HG03175 (cell line): ENCODE measurements at regions not wholly inside any gene's neighbourhood (a gene's known extent, or its start where the extent isn't known, plus 50 kb on each side); places are given as distances from the start of the nearest gene placed in this dataset.
"Not testable (repeated sequence)": the region's sequence is repeated elsewhere in the genome, so short reads cannot be mapped to it uniquely, and the experiment has no call there.

ENCODE experiments used
- ATAC-seq: cut with Tn5 transposase; IDR thresholded peaks from one replicate; pipeline ENCODE4 v1.9.1; 2021; ENCODE audit warnings: mild to moderate bottlenecking, moderate library complexity; ENCODE audit not compliant: unreplicated experiment

DNA sequence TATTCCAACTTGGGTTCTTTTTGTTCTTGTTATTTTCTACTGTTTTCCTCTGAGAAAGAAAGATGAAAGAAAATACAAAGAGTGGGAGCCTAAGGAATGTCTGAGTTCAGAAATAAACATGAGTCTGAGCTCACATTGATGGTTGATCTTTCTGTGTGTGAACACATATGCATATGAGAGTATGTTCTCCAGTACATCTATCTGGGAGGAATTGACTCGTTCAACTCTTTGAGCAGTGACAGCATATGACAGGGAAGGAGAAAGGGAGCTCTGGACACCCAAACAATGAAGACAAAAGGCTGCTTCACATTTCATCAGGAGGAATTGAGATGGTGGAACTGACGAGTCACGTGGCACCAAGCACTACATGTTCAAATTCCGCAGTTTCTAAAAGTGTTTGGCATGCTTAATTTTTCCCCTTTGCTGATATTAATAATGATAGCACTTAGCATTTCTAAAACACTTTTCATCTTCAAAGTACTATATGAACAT is 229.8 kb upstream of the ACVR2A start:
- ATAC-seq = no peak

DNA sequence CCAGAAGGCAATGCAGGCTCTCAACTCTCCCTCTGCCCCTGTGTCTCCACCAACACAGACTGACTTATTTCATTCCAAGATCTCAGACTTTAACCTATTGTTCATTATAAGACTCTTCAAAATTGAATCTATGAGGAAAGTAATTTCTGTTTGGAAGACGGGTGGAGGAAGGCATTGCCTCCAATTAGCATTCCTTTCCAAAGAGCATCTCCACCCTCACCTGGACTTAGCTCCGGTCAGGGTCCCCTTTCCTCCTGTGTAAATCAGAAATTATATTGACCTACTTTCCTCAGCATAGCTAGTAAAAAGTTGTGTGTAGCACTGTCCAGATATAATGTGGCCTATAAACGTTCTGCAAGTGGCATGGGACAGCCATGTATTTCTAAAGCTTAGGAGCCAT is 230.4 kb upstream of the ACVR2A start:
- ATAC-seq = no peak

DNA sequence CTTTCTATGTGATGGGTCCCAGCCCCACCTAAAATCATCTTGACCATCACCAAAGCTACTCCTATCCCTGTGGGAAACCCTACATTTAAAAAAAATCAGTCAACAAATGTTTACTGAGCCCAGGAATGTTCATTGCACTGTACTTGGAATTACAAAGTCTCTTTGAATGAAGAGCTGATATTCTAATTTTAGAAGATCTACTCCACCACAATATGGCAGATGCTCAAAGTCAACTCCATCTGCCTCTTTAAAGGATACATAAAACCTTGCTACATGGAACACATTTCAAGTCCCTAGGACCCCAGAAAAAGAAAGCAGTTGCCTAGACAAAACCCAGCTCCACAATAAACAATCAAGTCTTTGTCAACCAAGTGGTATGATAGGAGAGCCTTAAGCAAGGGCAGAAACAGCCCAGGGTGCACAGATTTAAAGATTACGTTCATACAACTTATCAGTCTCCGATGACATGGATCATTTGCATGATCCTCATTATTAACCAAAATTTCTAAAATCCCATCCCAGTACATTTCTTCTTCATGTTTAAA is 234.3 kb upstream of the ACVR2A start:
- no peak for ATAC-seq

DNA sequence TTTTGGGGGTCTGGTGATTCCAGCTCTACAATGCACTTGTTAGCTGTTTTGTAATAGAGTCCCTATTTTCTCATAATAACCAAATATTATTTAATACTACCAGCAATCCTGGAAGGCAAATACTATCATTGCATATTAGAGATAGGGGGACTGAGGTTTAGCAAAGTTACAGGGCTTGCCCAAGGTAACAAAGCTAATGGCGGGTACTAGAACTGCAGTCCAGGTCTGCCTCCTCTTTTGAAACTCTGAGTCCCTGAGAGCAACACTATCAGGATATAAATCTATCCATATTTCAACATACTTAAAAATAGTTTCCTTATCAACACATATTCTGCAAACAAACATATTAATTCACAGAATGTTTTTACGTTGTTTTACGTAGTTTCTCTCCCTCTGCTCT is 235.5 kb upstream of the ACVR2A start:
- ATAC-seq = no peak

DNA sequence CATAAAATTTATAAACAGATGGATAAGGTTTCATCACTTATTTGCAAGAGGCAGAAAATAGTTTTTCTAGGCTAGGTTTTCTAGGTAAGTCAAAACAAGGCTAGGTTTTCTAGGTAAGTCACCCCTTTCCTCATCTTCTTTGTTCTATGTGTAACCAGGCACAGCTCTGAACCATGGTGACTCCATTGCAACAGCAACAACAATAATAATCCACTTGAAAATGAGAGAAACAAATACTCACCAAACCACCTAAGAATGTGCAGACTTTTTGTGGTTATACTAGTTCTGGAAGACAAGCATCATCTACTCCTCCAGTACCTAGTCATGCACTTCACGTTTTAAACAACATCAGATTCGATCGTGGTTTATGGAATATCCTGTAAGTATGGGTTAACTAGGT is 237.4 kb upstream of the ACVR2A start:
- no peak for ATAC-seq

DNA sequence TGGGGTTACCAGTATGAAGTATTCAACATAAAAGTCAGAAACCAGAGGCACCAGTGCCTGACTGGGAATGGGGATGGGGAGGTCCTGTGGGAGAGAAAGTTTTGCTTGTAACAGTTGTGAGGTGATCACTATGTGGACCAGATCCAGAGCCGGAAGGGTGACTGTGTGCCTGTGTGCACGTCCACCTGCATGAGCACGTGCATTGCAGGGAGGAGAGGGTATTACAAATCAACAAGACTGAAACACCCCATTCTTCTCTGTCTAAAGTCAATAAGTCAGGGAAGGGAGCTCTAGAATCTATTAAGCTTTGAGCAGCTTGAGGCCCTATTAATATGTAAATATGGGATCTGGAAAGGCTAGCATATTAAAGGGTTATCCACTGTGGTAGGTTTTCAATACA is 241.0 kb upstream of the ACVR2A start:
- ATAC-seq = no peak

DNA sequence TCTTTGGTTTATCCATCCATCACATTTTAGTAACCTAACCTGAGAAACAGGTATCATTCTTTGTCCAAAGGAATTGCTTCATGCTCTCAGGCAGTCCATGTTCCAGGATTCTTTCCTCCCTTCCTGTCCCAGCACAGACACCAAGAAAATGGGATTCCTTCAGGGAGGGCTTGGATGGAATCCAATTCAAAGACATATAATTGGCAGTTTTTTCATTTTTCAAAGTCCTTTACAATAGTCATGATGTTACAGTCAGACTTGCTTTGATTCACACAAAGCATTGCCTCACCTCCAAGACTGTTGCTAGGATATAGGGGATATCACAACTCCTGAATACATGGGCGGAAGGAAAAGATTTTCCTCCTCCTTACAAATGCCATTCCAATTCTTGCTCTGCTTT is 241.4 kb upstream of the ACVR2A start:
- no peak for ATAC-seq

DNA sequence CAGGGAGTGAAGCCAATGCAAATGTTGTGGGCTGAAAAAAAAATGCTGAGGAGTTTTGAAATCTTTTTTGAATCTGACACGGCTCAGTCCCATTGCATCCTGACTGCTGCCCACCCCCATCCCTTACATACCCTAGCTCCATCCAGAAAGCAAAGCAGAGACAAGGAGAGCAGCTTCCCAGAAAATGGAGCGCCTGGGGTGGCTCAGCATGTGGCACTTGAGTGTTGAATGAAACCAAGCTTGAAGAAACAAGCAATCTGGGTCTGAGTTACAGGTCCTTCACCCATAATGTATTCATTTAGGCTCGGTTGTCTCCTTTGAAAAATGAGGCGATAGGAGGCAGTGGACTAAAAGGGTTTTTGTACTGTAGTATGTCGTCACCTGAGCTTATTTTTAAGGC is 244.2 kb upstream of the ACVR2A start:
- ATAC-seq = no peak

DNA sequence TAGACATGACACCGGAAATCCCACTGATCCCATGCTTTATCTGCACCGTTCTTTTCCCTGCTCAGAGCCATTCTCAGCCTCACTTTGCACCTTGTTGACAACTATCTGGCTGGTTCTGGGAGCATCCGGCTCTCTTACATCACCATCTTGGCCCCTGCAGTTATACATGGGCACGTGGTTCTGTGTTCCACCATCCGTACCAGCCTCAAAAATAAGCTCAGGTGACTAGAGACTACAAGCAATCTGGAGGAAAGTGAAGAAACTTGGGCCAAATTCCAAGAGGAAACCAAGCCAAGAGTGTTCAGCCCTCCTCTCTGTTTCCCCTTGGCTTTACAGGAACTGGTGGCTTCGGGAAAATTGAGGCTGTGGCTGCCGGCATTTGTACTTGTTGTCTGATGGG is 244.6 kb upstream of the ACVR2A start:
- ATAC-seq = no peak

DNA sequence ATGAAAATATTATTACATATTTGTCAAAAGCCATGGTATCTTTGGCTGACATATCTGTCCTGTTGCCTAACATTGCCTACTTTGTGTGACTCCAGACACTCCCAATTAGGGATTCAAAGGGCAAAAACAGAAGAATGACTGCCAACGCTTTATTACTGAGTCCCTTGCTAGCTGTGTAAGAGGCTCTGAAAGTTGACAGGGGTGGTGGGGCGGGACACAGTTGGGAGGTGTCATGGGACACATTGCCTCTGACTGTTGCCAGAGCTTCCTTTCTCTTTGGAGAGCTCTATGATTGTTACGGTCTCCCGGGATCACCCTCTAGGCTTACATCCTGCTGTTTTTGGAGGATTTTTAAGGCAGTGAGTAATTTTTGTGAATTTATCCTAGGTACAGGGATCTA is 249.6 kb upstream of the ACVR2A start:
- no peak for ATAC-seq

DNA sequence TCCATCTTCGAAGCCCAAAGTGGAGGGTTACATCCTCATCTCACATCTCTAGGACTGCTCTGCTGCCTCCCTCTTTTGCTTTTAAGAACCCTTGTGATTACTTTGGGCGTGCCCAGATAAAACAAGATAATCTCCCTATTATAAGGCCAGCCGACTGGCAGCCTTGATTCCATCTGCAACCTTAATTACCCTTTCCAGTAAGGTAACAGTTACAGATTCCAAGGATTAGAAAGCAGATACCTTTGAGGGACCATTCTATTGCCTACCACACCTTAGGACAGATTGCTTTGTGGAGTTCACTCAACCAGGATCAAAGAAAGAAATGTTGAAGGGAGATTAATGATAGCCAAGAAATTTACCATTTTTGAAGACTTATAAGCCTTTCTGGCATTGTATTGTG is 250.8 kb upstream of the ACVR2A start:
- ATAC-seq = no peak

DNA sequence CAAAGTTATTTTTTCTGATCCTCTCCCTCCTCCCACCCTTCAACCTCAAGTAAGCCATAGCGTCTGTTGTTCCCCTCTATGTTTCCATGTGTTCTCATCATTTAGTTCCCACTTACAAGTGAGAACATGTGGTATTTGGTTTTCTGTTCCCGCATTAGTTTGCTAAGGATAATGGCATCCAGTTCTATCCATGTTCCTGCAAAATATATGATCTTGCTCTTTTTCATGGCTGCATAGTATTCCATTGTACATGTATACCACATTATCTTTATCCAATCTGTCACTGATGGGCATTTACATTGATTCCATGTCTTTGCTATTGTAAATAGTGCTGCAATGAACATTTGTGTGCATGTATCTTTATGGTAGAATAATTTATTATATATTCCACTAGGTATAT is 252.0 kb upstream of the ACVR2A start:
- not testable (repeated sequence) for ATAC-seq

DNA sequence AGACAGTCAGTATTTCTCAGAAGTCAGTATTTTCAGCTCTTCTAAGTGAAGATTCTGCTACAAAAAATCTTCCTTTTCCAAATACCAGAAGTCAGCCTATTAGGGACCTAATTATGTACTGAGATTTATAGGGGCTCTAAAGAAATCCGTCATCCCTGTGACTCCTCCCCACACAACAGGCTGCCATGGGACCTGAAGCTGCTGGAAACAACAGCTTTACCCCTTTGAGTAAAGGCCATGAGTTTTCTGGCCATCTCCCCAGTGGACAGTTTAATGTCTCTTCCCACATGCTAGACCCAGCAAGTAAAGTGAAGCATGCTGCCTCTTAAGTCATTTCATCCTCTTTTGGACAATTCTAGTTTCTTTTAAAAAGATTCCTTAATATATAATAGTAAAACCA is 255.7 kb upstream of the ACVR2A start:
- no peak for ATAC-seq

DNA sequence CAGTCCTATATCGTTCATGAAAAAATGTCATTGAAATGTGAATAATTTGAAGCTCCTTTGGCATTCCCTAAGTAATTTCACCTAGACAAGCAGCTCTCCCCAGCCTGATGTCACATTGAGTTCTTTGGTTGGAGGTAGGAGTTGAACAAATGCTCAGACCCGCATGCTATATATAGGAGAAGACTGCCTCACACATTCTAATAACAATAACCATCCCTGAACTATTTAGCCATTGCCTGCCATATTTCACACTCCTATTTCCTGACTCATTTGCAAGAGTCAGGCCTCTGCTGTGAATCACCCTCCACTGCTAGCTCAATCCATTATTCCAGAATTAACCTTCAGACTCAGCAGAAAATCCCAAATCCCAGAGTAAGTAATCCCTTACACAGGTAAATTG is 256.6 kb upstream of the ACVR2A start:
- ATAC-seq = no peak

DNA sequence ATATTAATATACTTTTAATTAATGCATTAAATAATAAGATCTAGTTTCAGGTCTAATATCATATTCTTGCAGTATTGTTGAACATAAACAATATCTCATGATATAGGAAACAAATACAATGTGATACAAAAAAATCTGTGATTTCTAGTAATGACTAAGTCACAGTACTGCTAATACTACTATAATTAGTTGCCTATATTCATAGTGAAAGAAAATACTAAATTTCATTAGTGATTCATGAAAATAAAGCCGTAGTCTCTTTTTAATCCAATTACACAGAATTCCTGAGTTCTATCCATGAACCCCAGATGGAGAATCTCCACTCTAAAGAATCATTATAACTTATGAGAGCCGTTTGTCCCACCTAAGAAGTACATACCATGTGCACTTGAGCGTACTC is 266.3 kb upstream of the ACVR2A start:
- ATAC-seq = no peak

DNA sequence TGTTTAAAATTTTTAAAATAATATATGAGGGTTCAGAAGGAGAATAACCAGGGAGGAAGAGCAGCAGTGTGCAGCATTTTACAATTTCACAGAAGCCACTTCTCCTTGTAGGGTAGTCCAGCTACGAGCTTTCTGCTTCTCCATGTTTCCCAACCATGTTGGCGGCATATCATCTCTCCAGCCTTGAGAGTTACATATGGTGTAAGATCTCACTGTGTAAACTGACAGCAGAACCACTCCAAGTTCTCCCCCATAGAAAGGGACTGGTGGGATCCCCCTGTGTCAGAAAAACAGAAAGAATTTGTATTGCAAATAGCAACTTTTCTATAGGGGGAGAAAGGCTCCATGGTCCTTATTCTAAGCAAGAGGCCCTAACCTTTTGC is 266.8 kb upstream of the ACVR2A start:
- no peak for ATAC-seq

DNA sequence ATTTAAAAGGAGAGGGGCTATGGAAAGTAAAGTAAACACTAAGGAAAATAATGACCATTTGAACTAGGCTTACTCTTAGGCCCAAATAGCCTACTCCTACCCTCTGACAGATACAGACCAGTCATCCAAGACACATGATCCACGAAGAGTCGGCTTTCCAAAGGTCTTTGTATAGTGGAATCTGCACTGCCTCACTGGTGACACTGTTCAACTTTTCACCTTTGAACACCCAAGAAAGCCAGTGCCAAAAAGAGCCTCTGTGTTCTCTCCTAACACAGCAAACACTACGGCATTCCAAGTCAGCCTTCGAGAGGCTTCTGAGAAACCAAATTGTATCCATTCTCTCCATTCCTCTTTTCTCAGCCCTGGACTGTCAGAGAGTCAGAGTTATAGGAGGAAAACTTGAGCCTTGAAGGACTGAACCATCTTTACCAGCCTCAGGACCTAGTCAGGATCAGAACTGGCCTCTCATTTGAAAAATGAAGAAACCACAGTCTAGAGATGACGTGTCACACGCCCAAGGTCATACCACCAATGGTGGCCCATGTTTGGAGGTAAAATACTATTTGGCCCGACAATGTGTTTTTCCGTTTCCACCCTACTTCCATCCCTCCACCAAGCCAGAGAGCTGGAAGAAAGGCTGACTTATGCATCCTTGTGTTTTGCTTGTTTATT is 267.4 kb upstream of the ACVR2A start:
- ATAC-seq = no peak

DNA sequence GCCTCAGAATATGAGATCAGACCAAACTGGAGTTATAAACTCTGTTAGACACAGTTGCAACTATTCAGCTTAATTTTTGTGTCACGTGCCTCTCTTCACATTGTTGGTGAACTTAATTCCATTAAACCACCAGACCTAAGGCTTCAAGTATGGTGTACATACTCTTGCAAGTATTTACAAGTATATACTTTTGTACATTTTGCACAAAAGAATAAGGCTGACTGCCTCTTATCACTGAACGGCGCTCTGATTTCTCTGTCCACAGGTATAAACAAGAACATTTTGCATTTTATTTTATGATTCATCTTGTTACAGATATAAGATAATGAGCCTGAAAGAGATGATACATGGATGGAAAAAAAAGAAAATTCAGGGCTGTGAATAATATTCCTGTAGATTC is 269.7 kb upstream of the ACVR2A start:
- ATAC-seq = no peak

DNA sequence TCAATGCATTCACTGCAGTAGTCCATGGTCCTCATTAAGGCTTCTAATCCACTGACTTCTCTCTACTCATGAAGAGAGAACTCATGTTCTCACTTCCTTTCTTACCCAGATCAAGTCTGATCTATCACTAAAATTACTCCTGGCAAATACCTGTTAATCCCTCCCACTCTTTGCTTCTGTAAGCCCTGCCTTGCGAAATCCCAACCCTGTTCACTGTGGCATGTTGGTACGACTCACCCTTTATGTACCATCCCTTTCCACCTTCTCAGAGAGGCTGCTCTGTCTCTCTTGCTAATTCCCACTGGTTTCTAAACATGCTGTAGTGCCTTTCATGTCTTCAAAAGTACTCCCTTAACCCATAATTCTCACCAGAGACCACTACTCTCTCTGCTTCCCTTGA is 272.2 kb upstream of the ACVR2A start:
- ATAC-seq = no peak

DNA sequence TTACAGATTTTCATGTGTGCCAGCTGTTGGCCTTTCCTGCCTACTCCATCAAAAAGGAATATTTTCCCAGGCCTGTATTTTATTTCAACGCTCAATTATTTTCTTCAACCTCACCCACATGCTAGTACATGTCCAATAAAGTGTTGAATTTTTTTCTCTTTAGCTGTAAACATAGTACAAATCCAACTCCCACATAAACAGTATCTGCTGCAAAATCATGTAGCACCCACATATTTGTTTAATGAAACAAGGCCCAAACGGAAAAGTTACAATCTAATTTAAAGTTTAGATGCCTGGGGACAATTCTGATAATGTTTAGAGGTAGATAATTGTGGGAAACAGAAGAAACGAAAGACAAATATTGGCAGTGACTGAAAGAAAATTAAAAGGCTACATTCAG is 275.4 kb upstream of the ACVR2A start:
- no peak for ATAC-seq

DNA sequence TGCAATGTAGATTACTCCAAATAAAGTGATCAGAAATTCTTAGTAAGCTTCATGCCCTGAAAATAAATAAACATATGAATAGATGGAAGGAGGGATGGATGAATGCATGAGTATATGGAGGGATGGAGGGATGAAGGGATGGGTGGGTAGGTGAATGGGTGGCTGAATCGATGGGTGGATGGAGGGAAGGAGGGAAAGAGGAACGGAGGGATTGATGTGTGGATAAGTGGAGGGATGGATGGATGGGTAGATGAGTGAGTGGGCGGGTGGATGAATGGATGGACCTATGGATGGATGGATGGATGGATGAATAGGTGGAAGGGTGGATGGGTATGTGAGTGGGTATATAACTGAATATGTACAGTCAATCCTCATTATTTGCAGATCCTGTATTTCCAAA is 276.7 kb upstream of the ACVR2A start:
- ATAC-seq = no peak

DNA sequence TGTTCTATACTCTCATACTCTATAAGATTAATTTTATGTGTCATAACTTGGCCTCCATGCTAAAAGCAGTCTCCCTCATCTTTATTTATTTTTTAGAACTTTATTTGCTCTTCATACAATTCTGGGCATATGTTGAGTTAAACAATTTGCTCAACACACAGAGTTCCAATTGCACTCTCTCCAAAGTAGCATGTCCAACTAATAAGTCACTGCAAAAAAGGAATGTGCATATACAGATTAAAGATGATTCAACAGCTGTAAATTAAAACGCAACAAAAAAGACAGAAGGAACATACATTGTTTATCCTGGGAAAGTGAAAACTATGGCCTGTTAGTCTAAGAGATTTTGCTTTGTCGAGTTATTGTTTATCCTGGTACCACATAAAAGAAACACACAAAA is 277.7 kb upstream of the ACVR2A start:
- ATAC-seq = no peak
